MM.1S (cell line): ENCODE measurements at regions not wholly inside any gene's neighbourhood (a gene's known extent, or its start where the extent isn't known, plus 50 kb on each side); places are given as distances from the start of the nearest gene placed in this dataset.

Source experiments
- CTCF ChIP-seq: fragments of 300-600 bp; sonication (generic); IDR thresholded peaks from 2 replicates; pipeline ENCODE4 v1.5.1; 2016; ENCODE audit warnings: antibody characterized with exemption, low read length, mixed read lengths
- EZH2 ChIP-seq: fragments of 300-600 bp; sonication (generic); optimal IDR thresholded peaks from 2 replicates; pipeline ENCODE3; 2017; ENCODE audit warnings: low read depth, mild to moderate bottlenecking, antibody characterized with exemption, low read length, mixed read lengths
- EZH2phosphoT487 ChIP-seq: fragments of 300-600 bp; sonication (generic); IDR thresholded peaks from 2 replicates; pipeline ENCODE4 v1.6.1; 2018; ENCODE audit warnings: antibody characterized with exemption, low read length

- TF ChIP-seq CTCF: no peak
- no peak for TF ChIP-seq EZH2phosphoT487
- TF ChIP-seq EZH2: no peak
Measured at GRCh38 chr2:138874251-138874650, 94.1 kb upstream of the NXPH2 start.
